Transverse colon (tissue), 4 donors: ENCODE measurements at regions not wholly inside any gene's neighbourhood (a gene's known extent, or its start where the extent isn't known, plus 50 kb on each side); places are given as distances from the start of the nearest gene placed in this dataset.

Experiments
- DNase-seq: peaks from one replicate; pipeline ENCODE4 v3.0.0-alpha.2; 2019
- H3K27ac ChIP-seq, 4 donors: fragments of 200-600 bp; sonication (generic); 2 replicates each; pipeline ENCODE4 v1.5.1; 2016 to 2018; ENCODE audit warnings: inconsistent platforms in 4 of 4
- H3K27me3 ChIP-seq: fragments of 200-600 bp; sonication (generic); 2 replicates; pipeline ENCODE4 v1.5.1; 2017; ENCODE audit warnings: inconsistent platforms
- H3K36me3 ChIP-seq, 4 donors: fragments of 200-600 bp; sonication (generic); 2 replicates each; pipeline ENCODE4 v1.5.1; 2017 to 2019; ENCODE audit warnings: inconsistent platforms in 4 of 4
- H3K4me1 ChIP-seq, 4 donors: fragments of 200-600 bp; sonication (generic); 2 replicates each; pipeline ENCODE4 v1.5.1; 2017 to 2020; ENCODE audit warnings: inconsistent platforms in 4 of 4
- H3K4me3 ChIP-seq, 4 donors: fragments of 200-600 bp; sonication (generic); 1 replicate in 1 of 4; 2 replicates in 3 of 4; pipeline versions ENCODE4 v1.5.1 to v1.6.1; 2017 to 2019; ENCODE audit warnings: inconsistent platforms in 4 of 4
- H3K9me3 ChIP-seq, 2 donors: fragments of 200-600 bp; sonication (generic); 2 replicates each; pipeline ENCODE4 v1.5.1; 2017 to 2019; ENCODE audit warnings: inconsistent platforms in 2 of 2
- EP300 ChIP-seq: sonication (generic); formaldehyde crosslinking; IDR thresholded peaks from one replicate; pipeline ENCODE4 v1.6.1; 2017; ENCODE audit warnings: antibody characterized with exemption, low read depth
- POLR2A ChIP-seq: fragments of 450-650 bp; IDR thresholded peaks from one replicate; pipeline ENCODE4 v1.6.1; 2016; ENCODE audit warnings: antibody characterized with exemption, mild to moderate bottlenecking, moderate library complexity
- POLR2AphosphoS5 ChIP-seq, 3 donors: sonication (generic); formaldehyde crosslinking; IDR thresholded peaks; one replicate each; pipeline ENCODE4 v1.6.1; 2016; ENCODE audit warnings: antibody characterized with exemption in 3 of 3
- WGBS, 2 donors: methylation state at CpG; one replicate each; pipeline ENCODE4 v1.1.5; 2018; ENCODE audit warnings: low coverage in 1 of 2; 5-methylcytosine and 5-hydroxymethylcytosine counted together
- in situ Hi-C, 4 donors: fragments of 200-750 bp; cut with MboI; loops; one replicate each; pipeline versions ENCODE4 v1.15.0 to v1.15.1; 2017; ENCODE audit warnings: low sequenced_read_pairs in 3 of 4, low pct_ligation_motif_present in 1 of 4, low pct_unique_long_range_greater_than_20kb in 1 of 4
- intact Hi-C: fragments of 100-400 bp; cut with DNase I; formaldehyde crosslinking; loops from one replicate; pipeline ENCODE4 v1.15.1; 2023; ENCODE audit warnings: low total_unique reads
- TF ChIP-seq, protein P1 (sequence below), 5 experiments: fragments of 200-600 bp in 3 of 5; fragments of 450-650 bp in 2 of 5; sonication (generic) in 3 of 5; IDR thresholded peaks; 1 replicate in 2 of 5; 2 replicates in 3 of 5; pipeline ENCODE4 v1.5.1; 2016 to 2017; ENCODE audit warnings: antibody characterized with exemption in 5 of 5, inconsistent platforms in 3 of 5, mild to moderate bottlenecking in 2 of 5, moderate library complexity in 1 of 5

DNA sequence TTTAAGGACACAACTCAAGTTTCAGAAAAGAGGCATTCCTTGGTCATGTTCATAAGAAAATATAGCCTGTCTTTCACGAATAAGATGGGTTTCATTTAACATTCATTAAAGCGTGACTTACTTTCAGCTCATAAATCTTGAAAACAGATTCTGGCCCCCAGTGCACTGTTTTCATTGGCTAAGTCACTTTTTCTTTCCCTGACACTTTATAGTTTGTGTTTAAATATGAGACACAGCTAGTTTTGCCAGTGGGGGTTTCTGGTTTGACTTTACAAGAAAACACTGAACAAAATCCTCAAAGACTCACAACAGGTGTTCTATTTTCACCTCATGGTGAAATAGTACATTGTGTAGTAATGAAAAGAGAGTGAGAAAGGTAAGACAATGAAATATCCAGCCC is 65.9 kb downstream of the PHLDA1 start:
- Histone ChIP-seq H3K4me3 (no peak overlapping the region), H3K9me3 (no peaks in the 10 kb centered on the region), H3K27me3 (no peaks in the 10 kb centered on the region), H3K27ac (no peak overlapping the region), H3K4me1 (no peaks in the 10 kb centered on the region), H3K36me3 (no peaks in the 10 kb centered on the region)
- DNase-seq, result no peak
- in situ Hi-C loops, result no loop called here
- WGBS, 2 donors, result 76 to 89% methylated on average over 2 of the region's 2 CpGs
- intact Hi-C loops, result no loop called here
- no peak for TF ChIP-seq EP300
- TF ChIP-seq POLR2AphosphoS5 (IDR thresholded peaks at IDR 0.05), result no peak
- TF ChIP-seq, protein P1, sequence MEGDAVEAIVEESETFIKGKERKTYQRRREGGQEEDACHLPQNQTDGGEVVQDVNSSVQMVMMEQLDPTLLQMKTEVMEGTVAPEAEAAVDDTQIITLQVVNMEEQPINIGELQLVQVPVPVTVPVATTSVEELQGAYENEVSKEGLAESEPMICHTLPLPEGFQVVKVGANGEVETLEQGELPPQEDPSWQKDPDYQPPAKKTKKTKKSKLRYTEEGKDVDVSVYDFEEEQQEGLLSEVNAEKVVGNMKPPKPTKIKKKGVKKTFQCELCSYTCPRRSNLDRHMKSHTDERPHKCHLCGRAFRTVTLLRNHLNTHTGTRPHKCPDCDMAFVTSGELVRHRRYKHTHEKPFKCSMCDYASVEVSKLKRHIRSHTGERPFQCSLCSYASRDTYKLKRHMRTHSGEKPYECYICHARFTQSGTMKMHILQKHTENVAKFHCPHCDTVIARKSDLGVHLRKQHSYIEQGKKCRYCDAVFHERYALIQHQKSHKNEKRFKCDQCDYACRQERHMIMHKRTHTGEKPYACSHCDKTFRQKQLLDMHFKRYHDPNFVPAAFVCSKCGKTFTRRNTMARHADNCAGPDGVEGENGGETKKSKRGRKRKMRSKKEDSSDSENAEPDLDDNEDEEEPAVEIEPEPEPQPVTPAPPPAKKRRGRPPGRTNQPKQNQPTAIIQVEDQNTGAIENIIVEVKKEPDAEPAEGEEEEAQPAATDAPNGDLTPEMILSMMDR (IDR thresholded peaks at IDR 0.05), result no peak
- TF ChIP-seq POLR2A, result no peak

DNA sequence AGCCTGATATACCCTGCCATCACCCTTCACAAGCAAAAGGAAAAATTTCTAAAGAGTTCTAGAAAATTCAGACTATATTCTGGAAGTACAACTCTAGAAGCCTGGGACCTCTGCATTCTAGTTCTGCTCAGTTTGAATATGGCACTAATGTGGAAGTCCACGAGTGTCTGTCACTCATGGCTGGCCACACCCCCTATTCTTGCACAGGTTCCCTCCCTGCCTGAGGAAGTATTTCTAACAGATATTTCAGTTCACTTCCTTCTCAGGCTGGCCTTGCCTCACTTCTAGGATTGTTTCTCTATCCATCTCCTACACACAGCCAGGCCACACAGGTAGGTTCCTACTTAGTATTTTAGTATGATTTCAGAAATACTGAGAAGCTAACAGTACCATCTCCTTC is 67.4 kb downstream of the PHLDA1 start:
- in situ Hi-C loops, result no loop called here
- Histone ChIP-seq H3K9me3 (no peaks in the 10 kb centered on the region), H3K4me3 (no peak overlapping the region), H3K4me1 (peaks cover 0 to 14% (median 0%) of the 10 kb centered on the region in 4 donors), H3K27ac (no peak overlapping the region), H3K27me3 (no peaks in the 10 kb centered on the region), H3K36me3 (no peaks in the 10 kb centered on the region)
- no peak for TF ChIP-seq POLR2A
- no peak for TF ChIP-seq EP300
- TF ChIP-seq POLR2AphosphoS5 (IDR thresholded peaks at IDR 0.05), result no peak
- TF ChIP-seq, protein P1 (IDR thresholded peaks at IDR 0.05), result no peak
- WGBS, 2 donors, result 0 to 41% methylated on average over 1 of the region's 1 CpG
- peak; percentile 38 for DNase-seq
- intact Hi-C loops, result no loop called here

DNA sequence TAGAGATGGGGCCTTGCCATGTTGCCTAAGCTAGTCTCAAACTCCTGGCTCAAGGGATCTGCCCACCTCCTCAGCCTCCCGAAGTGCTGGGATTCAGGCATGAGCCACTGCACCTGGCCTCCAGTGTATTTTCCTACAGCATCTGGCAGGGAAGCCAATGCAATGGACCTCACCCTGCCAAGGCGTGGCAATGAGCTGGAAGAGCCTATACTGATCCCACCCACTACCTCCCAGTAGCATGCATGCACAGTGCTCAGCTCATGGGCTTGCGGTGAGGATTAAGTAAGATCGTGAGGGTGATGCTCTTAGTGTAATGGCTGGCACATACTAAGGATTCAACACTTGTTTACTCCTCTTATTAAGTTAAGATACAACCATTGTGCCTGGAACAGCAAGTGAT is 69.7 kb downstream of the PHLDA1 start:
- WGBS, 2 donors, result 33 to 80% methylated on average over 3 to 4 of the region's 4 CpGs
- DNase-seq, result no peak
- intact Hi-C loops (no loop called here), in situ Hi-C loops (no loop called here)
- H3K4me3 ChIP-seq, result no peak overlapping the region
- H3K27ac ChIP-seq, result no peak overlapping the region
- H3K4me1 ChIP-seq, result peaks cover 0 to 18% (median 0%) of the 10 kb centered on the region in 4 donors
- no peaks in the 10 kb centered on the region for H3K9me3 ChIP-seq
- no peaks in the 10 kb centered on the region for H3K36me3 ChIP-seq
- TF ChIP-seq EP300, result no peak
- TF ChIP-seq POLR2AphosphoS5 (IDR thresholded peaks at IDR 0.05), result no peak
- TF ChIP-seq, protein P1 (IDR thresholded peaks at IDR 0.05), result no peak
- TF ChIP-seq POLR2A, result no peak
- no peaks in the 10 kb centered on the region for H3K27me3 ChIP-seq

DNA sequence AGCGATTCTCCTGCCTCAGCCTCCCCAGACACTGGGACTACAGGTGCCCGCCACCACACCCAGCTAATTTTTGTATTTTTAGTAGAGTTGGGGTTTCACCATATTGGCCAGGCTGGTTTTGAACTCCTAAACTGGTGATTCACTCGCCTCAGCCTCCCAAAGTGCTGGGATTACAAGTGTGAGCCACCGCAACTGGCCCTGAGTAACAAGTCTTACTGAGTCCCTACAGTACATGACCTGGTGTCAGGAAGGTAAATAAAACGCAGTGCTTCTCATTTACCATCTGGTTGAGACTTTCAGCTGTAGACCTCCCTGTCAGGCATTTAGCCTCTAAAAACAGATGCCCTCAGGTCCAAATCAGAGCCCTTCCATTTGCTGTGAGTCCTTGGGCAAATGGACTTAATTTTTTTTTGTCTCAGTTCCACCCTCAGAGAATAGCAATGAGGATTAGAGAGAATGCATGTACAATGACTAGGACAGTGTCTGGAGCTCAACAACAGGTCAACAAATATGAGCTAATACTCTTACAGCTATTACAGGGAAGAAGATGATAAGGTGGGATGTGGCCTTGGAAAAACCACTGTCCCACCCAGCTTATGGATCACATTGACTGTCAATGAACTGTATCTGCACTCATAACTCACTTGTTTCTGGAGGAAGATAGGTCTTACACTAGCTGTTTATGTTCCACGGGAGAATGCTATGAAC is 70.5 kb downstream of the PHLDA1 start:
- no peak for TF ChIP-seq EP300
- no peak for TF ChIP-seq POLR2AphosphoS5 (IDR thresholded peaks at IDR 0.05)
- TF ChIP-seq POLR2A, result no peak
- TF ChIP-seq, protein P1 (IDR thresholded peaks at IDR 0.05), result no peak
- no peaks in the 10 kb centered on the region for H3K36me3 ChIP-seq
- H3K9me3 ChIP-seq, result no peaks in the 10 kb centered on the region
- DNase-seq, result no peak
- H3K4me3 ChIP-seq, result no peak overlapping the region
- peaks cover 0 to 18% (median 0%) of the 10 kb centered on the region in 4 donors for H3K4me1 ChIP-seq
- peak overlapping the region in 1 of 4 donors; percentile 10 for H3K27ac ChIP-seq
- no peaks in the 10 kb centered on the region for H3K27me3 ChIP-seq
- in situ Hi-C loops, result no loop called here
- intact Hi-C loops, result loop anchor here (1.0 kb wide), 1 partner anchor 9 kb away; no protein-coding TSS in a partner anchor
- WGBS, 2 donors, result 95 to 100% methylated on average over 3 to 6 of the region's 6 CpGs
